T1000 (cell line): ENCODE measurements at regions not wholly inside any gene's neighbourhood (a gene's known extent, or its start where the extent isn't known, plus 50 kb on each side); places are given as distances from the start of the nearest gene placed in this dataset.
"Not testable (repeated sequence)": the region's sequence is repeated elsewhere in the genome, so short reads cannot be mapped to it uniquely, and the experiment has no call there.

Experiments
- DNase-seq: peaks from one replicate; lab custom pipeline; 2025; ENCODE audit warnings: mixed read lengths; lab: John Stamatoyannopoulos, UW

GRCh38 chr20:48381353-48382120 lies 446.3 kb downstream of the PREX1 start:
- DNase-seq: no peak

DNA sequence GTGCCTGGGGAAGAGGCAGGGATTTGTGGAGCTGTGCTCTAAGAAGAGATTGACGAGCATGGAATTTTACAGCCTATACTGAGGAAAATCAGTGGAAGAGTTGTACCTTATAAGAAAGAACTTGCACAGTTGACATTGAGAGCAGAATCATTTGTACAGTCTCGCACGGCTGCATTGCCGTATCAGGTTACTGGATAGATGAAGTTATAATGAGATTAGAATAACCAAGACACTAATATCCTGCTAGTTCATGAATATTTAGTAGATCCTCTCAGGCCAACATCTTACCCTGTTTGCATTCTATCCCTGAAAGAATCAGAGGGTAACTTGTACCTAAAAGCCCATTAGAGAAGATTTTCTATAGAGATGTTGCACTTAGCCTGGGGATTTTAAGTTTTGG lies 447.1 kb downstream of the PREX1 start:
- DNase-seq: no peak

- DNase-seq: no peak
Observed at GRCh38 chr20:48378976-48379675, 448.7 kb downstream of the PREX1 start.

DNA sequence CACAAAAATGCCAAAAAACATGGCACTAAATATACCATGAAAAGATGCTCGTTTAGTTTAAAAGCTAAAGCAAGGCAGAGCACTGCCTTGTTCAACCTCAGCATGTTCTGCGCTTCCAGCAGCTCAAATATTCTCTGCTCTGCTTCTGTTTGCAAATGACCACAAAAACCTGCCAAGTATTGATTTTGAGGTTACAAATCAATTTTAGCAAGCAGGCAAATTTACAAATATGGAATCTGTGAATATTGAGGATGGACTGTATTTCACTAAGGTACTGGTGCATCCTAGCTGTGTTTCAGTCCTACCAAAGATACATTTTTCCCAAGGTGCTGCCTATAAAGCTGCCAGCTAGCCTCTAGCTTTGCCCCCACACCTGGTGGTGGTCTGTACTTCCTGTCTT lies 449.9 kb downstream of the PREX1 start:
- no peak for DNase-seq

DNA sequence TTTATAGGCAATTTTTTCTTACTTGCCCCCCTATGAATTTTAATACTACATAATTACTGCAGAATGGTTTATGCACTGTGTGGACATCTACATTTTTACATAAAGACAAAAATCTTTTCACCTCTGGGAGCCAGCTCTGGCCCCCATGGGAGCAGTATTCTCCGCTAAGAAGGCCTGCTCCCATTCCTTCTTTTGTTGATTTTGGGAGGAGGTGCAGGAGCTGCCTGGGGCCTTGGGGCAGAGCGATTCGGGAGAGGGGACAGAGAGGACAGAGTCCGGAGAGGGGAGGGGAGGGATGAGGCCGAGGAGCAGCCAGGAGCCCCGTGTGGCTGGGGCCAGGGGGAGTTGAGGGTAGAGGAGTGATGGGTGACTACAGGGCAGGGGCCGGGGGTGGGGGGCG lies 452.0 kb downstream of the PREX1 start:
- no peak for DNase-seq

DNA sequence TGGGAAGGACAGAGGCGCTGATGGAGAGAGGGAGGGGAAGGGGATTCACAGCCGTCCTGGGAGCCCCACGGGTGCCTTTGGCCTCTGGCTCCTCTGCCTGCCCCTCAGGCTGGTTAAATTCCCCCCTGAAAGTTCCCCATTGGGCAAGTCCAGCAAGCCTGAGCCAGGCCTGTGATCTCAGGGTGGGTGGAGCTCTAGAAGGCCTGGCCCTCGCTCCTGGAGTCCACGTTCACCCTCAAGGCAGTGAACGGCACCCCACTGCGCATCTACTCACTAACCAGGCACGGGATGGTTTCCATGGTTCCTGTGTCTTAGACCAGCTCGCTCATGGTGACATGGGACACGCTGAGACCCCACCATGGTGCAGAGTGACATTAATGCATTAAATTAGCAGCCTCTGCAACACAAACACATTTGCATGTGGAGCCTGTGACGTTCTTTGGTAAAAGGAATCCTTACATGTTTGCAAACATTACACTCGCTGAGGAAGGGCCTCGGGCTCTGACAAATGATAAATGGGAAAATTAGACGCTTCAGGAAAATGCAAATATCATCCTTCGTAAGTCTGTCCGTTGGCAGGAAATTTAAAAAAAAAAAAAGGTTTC lies 452.7 kb downstream of the PREX1 start:
- no peak for DNase-seq

GRCh38 chr20:48374031-48374907 lies 453.5 kb downstream of the PREX1 start:
- DNase-seq: not testable (repeated sequence)

- no peak for DNase-seq
Observed at GRCh38 chr20:48373555-48373934, 454.3 kb downstream of the PREX1 start.

DNA sequence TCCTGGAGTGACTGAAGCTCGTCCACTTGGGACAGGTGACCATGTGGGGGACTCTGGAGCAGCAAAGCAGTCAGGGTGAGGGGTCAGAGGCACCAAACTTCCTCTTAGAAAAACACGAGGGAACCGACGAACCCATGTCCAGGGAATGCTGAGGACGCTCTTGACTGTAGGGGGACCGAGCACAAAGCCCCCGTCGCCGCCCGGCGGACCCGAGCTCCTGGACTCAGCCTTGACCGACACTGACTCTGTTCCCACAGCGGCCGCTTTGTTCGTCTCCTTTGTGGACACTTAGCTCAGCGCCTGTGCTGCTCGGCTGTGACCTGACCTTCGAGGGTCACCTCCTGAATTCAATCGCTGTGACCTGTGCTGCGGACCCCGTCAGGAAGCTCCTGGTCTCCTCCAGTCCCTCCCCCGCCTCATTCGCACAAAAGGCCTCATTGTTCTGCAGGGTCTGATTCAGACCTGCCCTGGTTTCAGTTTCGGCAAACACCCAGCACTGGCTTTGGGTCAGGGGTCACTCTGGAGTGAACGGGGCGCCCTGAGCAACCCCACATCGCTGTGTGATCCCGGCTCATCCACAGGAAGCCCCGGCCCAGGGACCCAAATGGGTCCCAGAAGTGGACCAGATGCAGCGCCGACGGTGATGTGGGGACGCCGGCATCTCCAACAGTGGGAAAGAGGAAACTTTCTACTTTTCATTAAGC lies 454.8 kb downstream of the PREX1 start:
- not testable (repeated sequence) for DNase-seq

- DNase-seq: no peak
Observed at GRCh38 chr20:48371211-48371610, 456.6 kb downstream of the PREX1 start.

DNA sequence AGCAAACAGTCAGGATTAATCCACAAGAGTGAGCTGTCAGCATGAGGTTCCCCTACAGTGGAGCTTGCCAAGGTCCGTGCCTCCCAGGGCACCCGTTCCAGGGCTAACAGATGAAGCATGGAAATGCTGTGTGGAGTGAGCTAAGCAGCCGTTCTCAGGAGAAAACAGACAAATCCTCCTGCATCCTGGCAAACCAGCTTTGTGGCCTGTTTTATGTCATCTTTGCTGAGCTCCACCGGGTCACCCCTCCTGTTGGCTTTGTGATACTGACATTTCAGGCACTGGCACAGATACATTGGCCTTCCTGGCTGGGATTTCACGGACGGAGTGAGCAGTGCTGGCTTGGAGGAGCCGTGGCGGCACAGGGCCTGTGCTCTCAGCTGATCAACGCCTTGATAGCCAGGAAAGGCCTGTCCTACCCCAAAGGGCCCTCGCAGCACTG lies 459.2 kb downstream of the PREX1 start:
- DNase-seq: not testable (repeated sequence)

- DNase-seq: not testable (repeated sequence)
Observed at GRCh38 chr20:48367541-48368358, 460.0 kb downstream of the PREX1 start.

DNA sequence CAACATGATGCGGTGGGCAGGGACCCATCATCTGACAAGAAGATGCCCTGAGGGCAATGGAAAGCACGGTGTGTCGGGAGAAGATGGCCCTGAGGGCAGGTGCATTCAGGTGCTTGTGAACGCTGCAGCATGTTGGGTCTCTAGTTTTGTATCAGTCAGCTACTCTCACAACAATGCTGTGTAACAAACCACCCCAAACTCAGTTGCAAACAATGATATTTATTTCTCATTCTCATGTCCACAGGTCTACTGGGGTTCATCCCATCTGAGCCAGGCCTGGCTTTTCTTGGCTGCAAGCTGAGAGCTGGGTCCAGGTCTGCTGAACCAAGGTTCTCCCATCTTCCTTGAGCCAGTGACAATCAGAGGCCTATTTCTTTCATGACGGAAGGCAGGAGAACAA lies 461.6 kb downstream of the PREX1 start:
- no peak for DNase-seq

- no peak for DNase-seq
Observed at GRCh38 chr20:48364688-48365421, 462.9 kb downstream of the PREX1 start.

DNA sequence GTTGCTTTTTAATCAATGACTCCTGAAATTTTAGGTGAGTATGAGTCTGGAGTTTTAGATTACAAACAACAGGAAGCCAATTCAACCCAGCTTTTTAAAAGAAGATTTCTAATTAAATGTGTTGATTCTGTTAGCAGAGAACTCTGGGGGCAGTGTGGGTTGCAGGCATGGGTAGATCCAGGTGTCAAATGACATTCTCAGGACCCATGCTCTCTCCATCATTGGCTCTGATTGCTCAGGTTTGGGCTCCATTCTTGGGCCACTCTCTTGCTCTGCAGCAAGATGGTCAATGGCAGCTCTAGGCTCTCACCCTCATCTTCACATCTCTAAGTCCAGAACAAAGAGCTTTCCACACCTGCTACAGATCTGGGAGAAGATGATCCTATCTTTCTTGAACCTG lies 463.7 kb downstream of the PREX1 start:
- no peak for DNase-seq

DNA sequence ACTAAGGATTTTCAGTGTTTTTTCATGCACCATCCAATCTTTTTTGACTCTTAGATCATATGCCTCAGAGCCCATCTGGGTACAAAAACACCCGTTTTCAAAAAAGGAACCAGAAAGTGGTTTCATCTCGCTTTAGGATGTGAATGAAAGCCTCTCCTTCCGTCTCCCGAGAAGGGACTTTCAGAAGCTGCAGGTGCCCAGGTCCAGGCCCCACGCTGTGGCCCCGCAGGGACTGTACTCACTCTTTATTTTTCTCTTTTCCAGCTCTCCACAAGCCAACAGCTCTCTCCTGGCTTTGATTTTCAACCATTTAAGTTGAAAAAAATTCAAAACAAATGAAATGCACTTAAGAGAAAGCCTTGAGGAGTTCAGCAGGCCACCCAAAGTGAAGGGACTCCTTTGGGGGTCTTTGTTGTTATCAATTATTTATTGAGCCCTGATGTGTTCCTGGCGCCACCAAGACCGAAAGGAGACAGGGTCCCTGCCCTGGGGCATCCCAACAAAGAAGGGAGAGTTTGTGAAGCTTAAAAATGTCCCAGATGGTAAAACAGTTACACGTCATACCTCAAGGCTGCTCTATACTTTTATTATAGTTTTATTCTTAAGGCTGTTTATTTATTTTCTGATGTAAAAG lies 467.3 kb downstream of the PREX1 start:
- no peak for DNase-seq

DNA sequence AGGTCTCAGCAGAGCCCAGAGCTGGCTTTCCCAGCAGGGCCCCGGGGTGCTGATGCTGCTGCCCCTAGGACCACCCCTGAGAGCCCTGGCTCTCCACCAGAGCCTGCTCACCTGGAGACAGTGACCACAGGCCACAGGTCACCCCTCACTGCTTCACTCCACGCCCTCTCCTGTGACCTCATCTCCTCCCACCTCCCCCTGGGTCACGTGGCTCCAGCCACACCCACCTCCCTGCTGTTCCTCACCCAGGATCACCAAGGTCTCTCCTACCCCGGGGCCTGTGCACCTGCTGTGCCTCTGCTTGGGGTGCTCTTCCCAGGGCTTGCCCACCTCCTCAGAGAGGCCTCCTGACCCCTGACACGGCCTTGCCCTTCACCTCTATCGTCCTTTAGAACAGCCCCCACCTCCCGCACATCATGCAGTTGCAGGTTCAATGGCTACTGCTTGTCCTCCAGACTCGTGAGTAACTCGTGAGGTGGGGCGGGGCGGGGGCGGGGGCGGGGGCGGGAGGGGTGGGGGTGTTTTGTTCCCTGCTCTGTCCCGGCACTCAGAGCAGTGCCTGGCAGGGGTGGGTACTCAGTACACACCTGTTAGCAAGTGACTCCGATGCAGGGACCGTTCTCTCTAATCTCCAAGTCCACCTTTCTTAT lies 468.0 kb downstream of the PREX1 start:
- no peak for DNase-seq

GRCh38 chr20:48359055-48359390 lies 468.8 kb downstream of the PREX1 start:
- not testable (repeated sequence) for DNase-seq
